Bronchial epithelial cell (primary cell): ENCODE measurements at regions not wholly inside any gene's neighbourhood (a gene's known extent, or its start where the extent isn't known, plus 50 kb on each side); places are given as distances from the start of the nearest gene placed in this dataset.

Experiments used
- DNase-seq: peaks from one replicate; pipeline ENCODE4 v3.0.0-alpha.2; 2010; ENCODE audit warnings: low read depth
- FAIRE-seq: peaks from 2 replicates; lab custom pipeline; 2011; peaks lifted over from hg19 to GRCh38; lab: Jason Lieb, UNC
- H3K27me3 ChIP-seq: 2 replicates; pipeline ENCODE4 v1.5.1; 2011; ENCODE audit warnings: low read length; ENCODE audit not compliant: control insufficient read depth, insufficient read depth
- H3K36me3 ChIP-seq: 2 replicates; pipeline ENCODE4 v1.5.1; 2011; ENCODE audit warnings: low read length; ENCODE audit not compliant: control insufficient read depth, insufficient read depth
- H3K4me3 ChIP-seq: 2 replicates; pipeline ENCODE4 v1.5.1; 2011; ENCODE audit warnings: mild to moderate bottlenecking, low read depth, low read length, control low read depth
- CTCF ChIP-seq: IDR thresholded peaks from 2 replicates; pipeline ENCODE4 v1.5.1; 2011; ENCODE audit warnings: mild to moderate bottlenecking, moderate library complexity, low read length, control low read depth, inconsistent platforms; ENCODE audit not compliant: insufficient read depth, severe bottlenecking

GRCh38 chr1:103326595-103326994 is 198.9 kb upstream of the RNPC3 start:
- Histone ChIP-seq H3K4me3 (no peak overlapping the region), H3K27me3 (no peaks in the 10 kb centered on the region), H3K36me3 (no peaks in the 10 kb centered on the region)
- FAIRE-seq (no peak), DNase-seq (no peak)
- no peak for TF ChIP-seq CTCF

- FAIRE-seq (no peak), DNase-seq (no peak)
- Histone ChIP-seq H3K4me3 (no peak overlapping the region), H3K36me3 (no peaks in the 10 kb centered on the region), H3K27me3 (no peaks in the 10 kb centered on the region)
- TF ChIP-seq CTCF: no peak
These were observed 201.5 kb upstream of the COL11A1 start for GRCh38 chr1:103309786-103310185.

DNA sequence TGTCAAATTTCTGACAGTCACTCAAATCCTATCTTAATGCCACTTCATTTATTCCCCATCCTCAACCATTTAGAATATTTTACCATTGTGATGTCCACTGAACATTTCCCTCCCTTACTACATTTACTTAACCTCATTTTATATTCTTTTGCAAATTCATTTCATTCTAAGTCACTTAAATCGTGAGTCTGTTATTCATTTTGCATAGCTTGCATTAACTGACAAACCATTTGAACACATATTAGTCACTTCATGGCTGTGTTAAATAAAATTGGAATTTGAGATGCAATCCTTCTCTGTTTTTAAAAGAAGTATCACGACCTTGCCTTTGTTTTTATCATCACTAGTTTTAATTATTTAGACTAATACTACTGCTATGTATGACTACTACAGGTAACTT is 199.4 kb upstream of the COL11A1 start:
- Histone ChIP-seq H3K27me3 (no peaks in the 10 kb centered on the region), H3K4me3 (no peak overlapping the region), H3K36me3 (no peaks in the 10 kb centered on the region)
- no peak for TF ChIP-seq CTCF
- FAIRE-seq: no peak
- no peak for DNase-seq

- Histone ChIP-seq H3K27me3 (no peaks in the 10 kb centered on the region), H3K36me3 (no peaks in the 10 kb centered on the region), H3K4me3 (no peak overlapping the region)
- FAIRE-seq (no peak), DNase-seq (no peak)
- no peak for TF ChIP-seq CTCF
These were observed 175.7 kb upstream of the COL11A1 start for GRCh38 chr1:103283841-103284669.

GRCh38 chr1:103283371-103283770 is 175.0 kb upstream of the COL11A1 start:
- DNase-seq (no peak), FAIRE-seq (no peak)
- no peaks in the 10 kb centered on the region for H3K36me3 ChIP-seq
- H3K4me3 ChIP-seq: no peak overlapping the region
- TF ChIP-seq CTCF: no peak
- H3K27me3 ChIP-seq: no peaks in the 10 kb centered on the region

- H3K27me3 ChIP-seq: no peaks in the 10 kb centered on the region
- DNase-seq: no peak
- no peak for FAIRE-seq
- no peak for TF ChIP-seq CTCF
- H3K4me3 ChIP-seq: no peak overlapping the region
- no peaks in the 10 kb centered on the region for H3K36me3 ChIP-seq
These were observed 167.4 kb upstream of the COL11A1 start for GRCh38 chr1:103275725-103276124.
